Type B pancreatic cell (in vitro differentiated cells): ENCODE measurements at regions not wholly inside any gene's neighbourhood (a gene's known extent, or its start where the extent isn't known, plus 50 kb on each side); places are given as distances from the start of the nearest gene placed in this dataset.

Source experiments
- DNase-seq: peaks from one replicate; pipeline ENCODE4 v3.0.0; 2021; ENCODE audit warnings: mixed read lengths; ENCODE audit not compliant: unreplicated experiment; ENCODE audit errors: extremely low spot score
- H3K27ac Mint-ChIP-seq: 2 replicates; pipeline ENCODE4 v1.8.0; 2021; ENCODE audit warnings: mild to moderate bottlenecking, mixed read lengths
- H3K27me3 Mint-ChIP-seq: 2 replicates; pipeline ENCODE4 v1.8.0; 2021; ENCODE audit warnings: mixed read lengths
- H3K36me3 Mint-ChIP-seq: 2 replicates; pipeline ENCODE4 v1.8.0; 2021; ENCODE audit warnings: mixed read lengths
- H3K4me1 Mint-ChIP-seq: one replicate; pipeline ENCODE4 v1.8.0; 2021; ENCODE audit warnings: mixed read lengths; ENCODE audit not compliant: unreplicated experiment
- H3K4me3 Mint-ChIP-seq: 2 replicates; pipeline ENCODE4 v1.8.0; 2021; ENCODE audit warnings: mild to moderate bottlenecking, mixed read lengths
- H3K9me3 Mint-ChIP-seq: 2 replicates; pipeline ENCODE4 v1.8.0; 2021; ENCODE audit warnings: mixed read lengths
- CTCF ChIP-seq: fragments of 200-600 bp; sonication (generic); conservative IDR thresholded peaks from 2 replicates; pipeline ENCODE4 v1.5.0; 2021; ENCODE audit warnings: antibody characterized with exemption, mild to moderate bottlenecking

GRCh38 chr22:44650806-44651205, 51.2 kb upstream of the PRR5 start:
- Mint-ChIP-seq H3K36me3 (no peaks in the 10 kb centered on the region), H3K27ac (no peak overlapping the region), H3K4me3 (no peak overlapping the region), H3K9me3 (no peaks in the 10 kb centered on the region), H3K27me3 (no peaks in the 10 kb centered on the region), H3K4me1 (peaks cover 12% of the 10 kb centered on the region)
- TF ChIP-seq CTCF: no peak
- DNase-seq: no peak

- Mint-ChIP-seq H3K27me3 (no peaks in the 10 kb centered on the region), H3K9me3 (no peaks in the 10 kb centered on the region), H3K27ac (no peak overlapping the region), H3K36me3 (no peaks in the 10 kb centered on the region), H3K4me1 (peaks cover 20% of the 10 kb centered on the region), H3K4me3 (no peak overlapping the region)
- DNase-seq: no peak
- TF ChIP-seq CTCF: no peak
Observed at GRCh38 chr22:44648821-44649565, 53.0 kb upstream of the PRR5 start.

GRCh38 chr22:44648085-44648820, 53.8 kb upstream of the PRR5 start:
- no peaks in the 10 kb centered on the region for H3K36me3 Mint-ChIP-seq
- no peak overlapping the region for H3K4me3 Mint-ChIP-seq
- H3K27ac Mint-ChIP-seq: no peak overlapping the region
- no peaks in the 10 kb centered on the region for H3K27me3 Mint-ChIP-seq
- H3K4me1 Mint-ChIP-seq: peaks cover 20% of the 10 kb centered on the region
- no peaks in the 10 kb centered on the region for H3K9me3 Mint-ChIP-seq
- no peak for TF ChIP-seq CTCF
- no peak for DNase-seq

- H3K4me1 Mint-ChIP-seq: peaks cover 20% of the 10 kb centered on the region
- no peaks in the 10 kb centered on the region for H3K9me3 Mint-ChIP-seq
- no peaks in the 10 kb centered on the region for H3K27me3 Mint-ChIP-seq
- H3K36me3 Mint-ChIP-seq: no peaks in the 10 kb centered on the region
- no peak for TF ChIP-seq CTCF
- H3K27ac Mint-ChIP-seq: no peak overlapping the region
- no peak overlapping the region for H3K4me3 Mint-ChIP-seq
- DNase-seq: no peak
Observed at GRCh38 chr22:44647141-44647540, 54.9 kb upstream of the PRR5 start.

GRCh38 chr22:44646668-44647067, 55.3 kb upstream of the PRR5 start:
- Mint-ChIP-seq H3K36me3 (no peaks in the 10 kb centered on the region), H3K9me3 (no peaks in the 10 kb centered on the region), H3K4me3 (no peak overlapping the region), H3K27ac (no peak overlapping the region), H3K27me3 (no peaks in the 10 kb centered on the region), H3K4me1 (peaks cover 20% of the 10 kb centered on the region)
- TF ChIP-seq CTCF: no peak
- DNase-seq: no peak
